Stimulated activated CD4-positive, alpha-beta T cell treated with anti-CD3 and anti-CD28 coated beads, Interleukin-4, amount 100 ng/mL, for 48 hours (primary cell): ENCODE measurements at regions not wholly inside any gene's neighbourhood (a gene's known extent, or its start where the extent isn't known, plus 50 kb on each side); places are given as distances from the start of the nearest gene placed in this dataset.
"Not testable (repeated sequence)": the region's sequence is repeated elsewhere in the genome, so short reads cannot be mapped to it uniquely, and the experiment has no call there.

Experiments
- DNase-seq, 2 donors: peaks; one replicate each; pipeline ENCODE4 v3.0.0-alpha.2; 2020; ENCODE audit warnings: low read depth in 2 of 2

DNA sequence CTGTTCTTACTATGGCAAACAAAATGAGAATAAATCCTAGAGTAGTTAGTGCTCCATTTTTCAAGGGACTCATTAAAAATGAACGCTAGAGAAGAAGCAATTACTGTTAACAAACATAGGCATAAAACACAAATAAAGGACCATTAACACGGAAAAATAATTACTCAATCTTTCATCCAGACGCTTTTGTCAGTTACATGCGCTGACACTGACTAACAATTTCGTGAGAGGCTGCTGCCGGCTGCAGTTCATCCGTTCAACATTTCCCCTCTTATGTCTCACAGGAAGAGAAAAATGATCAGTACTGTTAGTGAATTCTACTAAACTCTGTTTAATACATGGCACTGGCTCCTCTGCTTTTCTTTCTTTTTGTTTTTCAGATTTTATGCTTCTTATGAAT lies 472.7 kb upstream of the FLRT2 start:
- DNase-seq: no peak

DNA sequence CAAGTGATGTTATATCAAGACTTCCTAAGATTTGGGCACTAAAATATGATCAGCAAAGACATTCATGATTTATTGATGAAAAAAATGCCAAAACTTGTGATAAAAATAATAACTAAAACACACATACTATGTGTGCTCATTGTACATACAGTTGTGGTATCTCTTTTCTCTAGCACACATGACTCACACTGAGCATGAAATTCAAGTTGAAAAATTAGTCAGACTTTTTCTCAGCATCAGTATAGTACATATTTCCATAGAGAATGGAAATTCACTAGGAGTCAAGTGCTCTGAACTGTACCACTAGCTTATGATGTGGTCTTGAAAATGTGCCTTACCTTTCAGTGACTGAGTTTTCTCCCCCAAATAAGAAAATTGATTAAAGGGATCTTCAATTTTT lies 471.8 kb upstream of the FLRT2 start:
- no peak for DNase-seq

DNA sequence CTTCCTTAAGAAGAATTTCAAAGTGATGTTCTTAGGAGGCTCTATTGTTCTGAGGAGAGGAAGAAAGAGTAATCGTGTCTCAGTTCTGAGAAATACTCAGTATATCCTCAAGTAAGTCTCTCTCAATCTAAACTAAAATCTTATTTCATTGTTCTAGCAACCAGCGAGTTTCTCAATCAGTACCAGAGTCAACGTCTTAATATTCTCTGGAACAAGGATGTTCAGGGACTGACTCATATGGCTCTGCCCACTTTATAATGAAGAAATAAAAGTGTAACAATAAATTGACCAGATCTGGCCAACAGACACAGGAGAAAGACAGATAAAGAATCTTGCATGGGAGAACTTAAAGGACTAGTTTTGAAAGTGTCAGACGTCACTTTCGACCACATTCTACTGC lies 469.8 kb upstream of the FLRT2 start:
- no peak for DNase-seq

DNA sequence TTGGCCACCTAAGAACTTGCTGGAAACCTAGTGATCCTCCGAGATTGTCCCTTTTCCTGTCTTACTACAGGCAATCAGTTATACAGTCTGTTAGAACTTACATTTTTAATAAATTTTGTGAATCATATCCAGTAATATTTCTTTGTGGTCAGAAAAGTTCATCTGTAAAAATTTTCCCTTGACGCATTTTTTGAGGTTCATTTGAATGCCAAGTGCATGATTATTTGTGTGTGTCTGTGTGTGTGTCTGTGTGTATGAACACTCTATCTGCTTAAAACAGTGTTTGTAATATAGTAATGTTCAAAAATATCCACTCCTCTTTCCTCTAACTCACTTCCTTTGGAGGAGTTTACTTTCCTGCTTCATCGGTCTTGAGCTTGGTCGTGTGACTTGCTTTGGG lies 468.7 kb upstream of the FLRT2 start:
- no peak for DNase-seq

DNA sequence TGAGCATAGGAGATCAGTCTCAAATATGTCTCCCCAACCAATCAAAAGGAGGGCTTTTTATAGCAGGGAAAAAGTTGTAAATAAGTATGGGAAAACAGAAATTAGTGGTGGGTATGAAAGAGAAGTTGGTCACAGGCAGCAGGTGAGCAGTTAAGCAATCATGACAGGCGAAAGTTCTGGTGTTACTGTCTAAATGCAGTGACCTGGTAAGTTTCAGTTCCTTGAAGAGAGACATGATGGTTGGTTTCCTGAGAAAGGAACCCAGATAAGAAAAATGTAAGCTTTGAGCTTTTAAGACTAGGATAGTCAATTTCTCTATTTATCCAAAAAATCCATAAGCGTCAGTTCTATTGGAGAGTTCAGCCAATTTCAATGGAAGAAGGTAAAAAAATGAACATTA lies 466.2 kb upstream of the FLRT2 start:
- DNase-seq: no peak

DNA sequence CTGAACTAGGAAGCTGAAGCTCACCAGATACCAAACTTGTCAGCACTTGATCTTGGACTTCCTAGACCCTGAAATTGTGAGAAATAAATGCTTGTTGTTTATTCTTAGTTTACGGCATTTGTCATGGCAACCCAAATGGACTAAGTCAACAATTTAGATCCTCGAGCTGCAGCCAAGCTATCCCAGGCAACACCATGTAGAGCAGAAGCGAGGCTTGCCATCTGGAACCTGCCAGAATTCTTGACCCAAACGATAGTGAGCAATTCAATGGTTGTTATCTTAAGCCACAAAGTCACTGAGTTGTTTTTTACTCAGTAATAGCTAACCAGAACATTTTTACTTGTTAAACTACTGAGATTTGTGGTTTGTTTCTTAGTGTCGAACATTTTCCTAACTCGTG lies 458.5 kb upstream of the FLRT2 start:
- no peak for DNase-seq

DNA sequence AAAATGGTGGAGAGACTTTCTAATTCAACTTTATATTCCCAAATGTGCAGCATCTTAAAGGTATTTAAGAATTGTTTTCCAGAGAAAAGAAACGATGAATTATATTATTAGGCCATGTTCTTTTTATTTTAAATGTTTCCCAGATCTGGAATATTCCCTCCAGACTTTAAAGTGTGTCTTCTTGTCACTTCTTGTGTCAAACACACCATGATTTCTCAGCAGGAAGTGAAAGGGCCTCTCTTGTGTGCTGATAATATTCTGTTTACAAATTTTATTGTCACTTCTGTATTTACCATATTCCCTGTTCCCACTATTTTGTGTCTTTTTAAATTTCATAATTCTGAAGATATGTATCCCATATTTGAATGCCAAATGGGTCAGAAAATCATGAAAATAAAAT lies 455.0 kb upstream of the FLRT2 start:
- DNase-seq: no peak

DNA sequence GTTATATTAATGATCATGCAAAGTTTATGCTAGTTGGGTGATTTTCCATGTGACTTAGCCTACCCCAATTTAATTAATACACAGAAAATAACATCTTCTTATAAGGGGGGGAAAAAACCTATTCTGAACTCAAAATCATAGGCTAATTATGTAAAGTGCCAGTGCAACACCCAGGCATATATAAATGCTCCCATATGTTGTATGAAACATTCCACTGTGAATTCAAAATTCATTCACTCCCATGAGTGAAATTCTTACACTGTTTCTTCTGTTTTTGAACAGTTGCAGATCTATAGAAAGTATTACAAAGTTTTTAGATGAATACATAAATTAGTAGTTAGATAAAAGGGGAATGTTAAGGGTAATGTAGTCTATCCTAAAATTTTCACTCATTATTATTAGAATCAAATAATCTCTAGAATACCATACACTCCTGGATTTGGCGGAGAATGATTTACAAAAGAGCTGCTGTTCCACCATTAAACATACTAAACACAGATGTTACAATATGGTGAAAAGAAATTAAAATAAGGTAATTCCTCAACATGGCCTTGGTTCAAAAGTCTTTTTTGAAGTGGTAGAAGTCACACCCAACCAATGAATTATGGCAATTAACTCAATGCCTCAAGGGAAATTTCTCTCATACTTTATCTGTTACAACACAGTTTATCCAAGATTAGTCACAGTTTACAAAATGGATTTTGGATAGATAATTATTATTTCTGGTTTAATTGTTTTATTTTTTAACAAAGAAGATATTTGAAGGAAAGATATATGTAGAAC lies 454.1 kb upstream of the FLRT2 start:
- no peak for DNase-seq

DNA sequence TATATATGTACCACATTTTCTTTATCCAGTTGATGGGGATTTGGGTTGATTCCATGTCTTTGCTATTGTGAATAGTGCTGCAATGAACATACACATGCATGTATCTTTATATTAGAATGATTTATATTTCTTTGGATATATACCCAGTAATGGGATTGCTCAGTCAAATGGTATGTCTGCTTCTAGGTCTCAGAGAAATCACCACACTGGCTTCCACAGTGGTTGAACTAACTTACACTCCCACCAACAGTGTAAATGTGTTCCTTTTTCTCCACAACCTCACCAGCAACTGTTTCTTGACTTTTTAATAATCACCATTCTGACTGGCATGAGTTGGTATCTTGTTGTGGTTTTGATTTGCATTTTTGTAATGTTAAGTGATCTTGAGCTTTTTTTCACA lies 452.2 kb upstream of the FLRT2 start:
- not testable (repeated sequence) for DNase-seq

DNA sequence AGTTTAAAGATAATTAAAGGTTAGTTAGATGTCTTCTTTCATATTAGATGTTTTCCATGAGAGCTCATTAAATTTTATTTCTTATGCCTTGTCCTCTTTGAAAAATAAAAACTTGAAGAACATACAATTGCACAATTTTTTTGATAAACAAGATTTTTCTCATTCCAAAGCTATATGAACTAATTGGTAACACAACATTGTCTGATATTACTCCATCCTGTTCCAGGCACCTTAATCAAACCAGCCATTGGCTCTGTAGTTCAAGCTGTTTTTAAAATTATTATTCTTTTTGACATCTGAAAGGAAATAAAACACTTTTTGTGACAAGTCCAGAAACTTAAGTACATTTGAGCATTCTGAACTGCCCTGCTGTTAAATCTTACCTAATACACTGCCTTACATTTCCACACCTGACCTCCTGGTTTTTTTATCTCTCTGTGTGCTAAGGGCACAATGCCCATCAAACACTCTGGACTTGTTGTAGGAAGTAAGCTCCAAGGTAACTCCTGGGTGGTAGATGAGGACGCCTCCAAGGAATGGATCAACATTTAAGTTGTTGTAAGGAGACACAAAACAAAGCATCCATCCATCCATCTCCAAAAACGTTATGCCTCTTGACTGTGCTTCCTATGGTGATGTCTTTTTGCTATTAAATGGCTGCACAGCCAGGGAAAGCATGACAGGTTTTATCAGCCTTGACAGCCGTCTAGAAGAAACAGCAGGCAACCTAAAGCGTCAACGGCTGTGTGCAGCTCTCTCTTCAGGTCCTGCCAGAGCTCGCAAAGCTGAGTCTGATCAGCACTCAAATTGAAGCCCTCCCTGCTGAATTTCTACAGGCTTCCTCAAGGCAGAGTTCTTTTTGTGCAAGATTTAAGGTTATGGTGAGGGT lies 449.9 kb upstream of the FLRT2 start:
- no peak for DNase-seq

DNA sequence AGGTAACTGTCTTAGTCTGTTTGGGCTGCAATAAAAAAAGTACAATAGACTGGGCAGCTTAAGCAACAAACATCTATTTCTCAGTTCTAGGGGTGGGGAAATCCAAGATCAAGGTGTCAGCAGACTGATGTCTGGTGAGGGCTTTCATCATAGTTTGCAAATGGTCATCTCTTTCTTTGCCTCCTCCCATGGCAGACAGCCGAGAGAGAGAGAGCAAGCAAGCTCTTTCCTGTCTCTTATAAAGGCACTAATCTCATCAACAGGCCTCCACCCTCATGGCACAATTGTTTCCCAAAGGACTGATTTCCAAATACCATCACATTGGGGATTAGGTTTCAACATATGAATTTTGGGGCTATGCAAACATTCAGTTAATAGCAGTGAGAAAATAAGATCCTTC lies 445.6 kb upstream of the FLRT2 start:
- no peak for DNase-seq

DNA sequence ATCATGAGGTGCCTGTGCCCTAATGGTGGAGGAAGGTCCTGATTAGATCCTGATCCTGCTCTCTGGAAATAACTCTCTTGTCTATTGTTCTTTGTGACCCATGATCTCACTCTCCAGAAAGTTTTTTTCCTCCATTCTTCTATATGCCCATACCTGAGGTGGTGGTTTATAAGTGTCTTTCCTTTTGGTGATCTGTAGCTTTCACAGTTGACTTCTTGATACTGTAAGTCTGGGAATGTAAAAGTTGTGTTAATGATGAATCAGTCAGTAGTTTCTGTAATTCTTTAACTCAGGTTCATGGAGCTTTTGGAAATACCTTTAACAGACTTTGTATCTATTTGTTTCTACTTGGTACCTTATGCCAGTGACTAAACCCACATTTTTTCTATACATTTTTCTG lies 444.0 kb upstream of the FLRT2 start:
- no peak for DNase-seq

DNA sequence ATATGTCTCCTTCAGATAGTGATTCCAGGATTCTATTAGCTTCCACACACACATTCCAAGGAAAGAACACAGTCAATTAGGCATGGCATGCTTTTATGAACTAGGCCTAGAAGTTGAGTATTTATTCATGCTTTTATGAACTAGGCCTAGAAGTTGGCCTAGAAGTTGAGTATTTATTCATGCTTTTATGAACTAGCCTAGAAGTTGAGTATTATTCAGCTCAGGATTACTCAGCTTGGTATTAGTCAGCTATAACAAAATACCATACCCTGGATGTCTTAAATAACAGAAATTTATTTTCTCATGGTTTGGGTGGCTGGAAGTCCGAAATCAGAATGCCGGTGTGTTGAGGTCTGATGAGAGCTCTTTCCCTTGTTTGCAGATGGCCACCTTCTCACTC lies 442.7 kb upstream of the FLRT2 start:
- DNase-seq: no peak

DNA sequence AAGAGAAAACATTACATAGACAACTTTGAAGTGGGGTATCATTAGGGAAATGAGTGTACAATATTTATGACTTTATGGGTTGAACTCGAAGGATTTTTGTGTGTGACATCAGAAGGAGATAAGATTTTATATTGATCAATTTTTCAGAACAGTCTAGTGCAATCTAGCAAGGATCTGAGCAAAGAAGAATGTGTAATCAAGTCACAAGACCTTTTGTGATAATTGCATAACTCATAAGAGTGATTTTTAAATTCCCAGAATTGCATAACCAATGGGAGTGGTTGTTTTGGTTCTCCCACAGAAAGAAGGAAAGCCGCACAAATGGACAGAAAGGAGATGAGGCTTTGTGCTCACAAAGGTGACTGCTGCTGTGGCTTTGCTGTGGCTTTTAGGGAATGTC lies 441.8 kb upstream of the FLRT2 start:
- DNase-seq: no peak

DNA sequence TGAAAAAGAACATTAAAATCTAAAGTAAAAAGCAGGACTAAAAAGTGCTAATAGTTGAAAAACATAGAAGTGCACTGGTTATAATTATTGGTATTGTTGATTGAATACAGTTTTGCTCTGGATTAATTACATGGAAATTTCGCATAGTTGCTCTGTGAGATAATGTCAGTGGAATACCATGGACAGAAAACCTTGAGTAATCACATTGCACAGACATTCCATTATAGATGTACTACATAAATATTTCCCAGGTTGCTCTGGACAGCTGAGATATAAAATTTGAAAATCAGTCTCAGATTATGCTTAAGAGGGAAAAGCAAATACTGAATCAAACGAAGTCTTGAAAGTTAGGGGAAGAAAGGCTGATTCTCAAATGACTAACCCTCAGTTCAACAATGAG lies 439.3 kb upstream of the FLRT2 start:
- DNase-seq: no peak

DNA sequence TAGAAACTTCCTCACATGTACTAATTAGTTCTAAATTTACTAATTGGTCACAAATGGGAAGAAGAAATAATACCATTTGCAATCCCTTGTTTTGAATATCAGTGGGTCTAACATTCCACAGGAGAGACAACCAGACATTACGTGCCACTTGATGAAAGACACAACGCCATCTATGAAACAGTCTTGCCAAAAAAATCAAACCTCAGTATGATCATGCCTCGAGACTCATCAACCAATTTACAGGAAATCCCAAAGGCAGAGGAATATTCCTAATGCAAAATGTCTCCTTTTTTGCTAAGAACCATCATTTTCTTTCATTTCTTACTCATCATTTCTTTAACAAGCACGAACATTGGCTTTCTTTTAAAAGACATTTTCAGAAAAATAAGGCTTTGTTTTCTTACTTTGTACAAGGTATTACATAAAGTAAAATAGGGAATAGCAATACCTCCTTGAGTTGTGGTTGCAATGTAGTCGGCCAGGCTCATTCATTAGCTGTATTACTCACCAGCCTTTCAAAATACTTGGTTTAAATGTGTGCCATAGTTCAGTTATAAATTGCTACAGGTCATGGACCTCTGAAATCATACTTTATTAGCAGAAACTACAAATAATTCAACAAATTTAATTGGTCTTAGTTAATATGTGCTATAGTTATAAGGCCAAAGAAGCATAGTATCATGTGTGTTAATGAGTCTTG lies 436.2 kb upstream of the FLRT2 start:
- DNase-seq: no peak

DNA sequence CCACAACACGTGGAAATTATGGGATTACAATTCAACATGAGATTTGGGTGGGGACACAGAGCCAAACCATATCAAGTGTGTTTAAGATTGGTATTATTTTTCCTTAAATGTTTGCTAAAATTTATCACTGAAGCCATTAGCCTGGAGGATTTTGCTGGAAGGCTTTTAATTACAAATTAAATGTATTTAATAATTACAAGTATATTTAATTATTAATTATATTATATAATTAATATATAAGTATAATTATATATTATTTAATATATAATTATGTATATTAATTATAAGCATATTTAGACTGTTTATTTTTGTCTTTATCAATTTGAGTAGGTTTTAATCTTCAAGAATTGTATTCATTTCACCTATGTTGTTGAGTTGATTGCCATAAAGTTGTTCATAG lies 427.4 kb upstream of the FLRT2 start:
- DNase-seq: no peak

DNA sequence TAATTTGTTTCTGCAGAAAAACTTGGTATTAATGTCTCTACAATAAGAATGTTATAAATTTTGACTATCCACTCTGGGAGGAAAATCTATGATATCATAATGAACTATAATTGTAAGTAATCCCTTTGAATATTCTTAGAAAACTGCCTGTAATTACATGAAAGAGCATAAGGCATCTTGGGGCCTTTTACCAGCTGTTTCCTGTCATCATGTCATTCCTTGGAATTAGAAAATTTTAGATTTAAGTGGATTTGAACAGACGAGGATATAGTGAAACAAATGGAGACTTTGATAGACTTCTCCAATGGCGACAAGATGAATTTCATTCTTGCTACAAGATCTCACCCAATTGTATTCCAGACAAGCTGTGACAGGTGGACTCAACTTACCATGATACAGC lies 423.4 kb upstream of the FLRT2 start:
- no peak for DNase-seq

DNA sequence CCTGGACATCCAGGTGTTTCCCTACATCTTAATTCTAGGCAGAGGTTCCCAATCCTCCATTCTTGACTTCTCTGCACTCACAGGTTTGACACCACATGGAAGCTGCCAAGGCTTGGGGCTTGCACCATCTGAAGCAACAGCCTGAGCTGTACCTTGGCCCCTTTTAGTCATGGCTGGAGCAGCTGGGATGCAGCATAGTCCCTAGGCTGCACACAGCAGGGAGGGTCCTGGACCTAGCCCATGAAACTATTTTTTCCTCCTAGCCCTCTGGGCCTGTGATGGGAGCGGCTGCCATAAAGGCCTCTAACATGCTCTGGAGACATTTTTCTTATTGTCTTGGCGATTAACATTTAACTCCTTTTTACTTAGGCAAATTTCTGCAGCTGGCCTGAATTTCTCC lies 417.2 kb upstream of the FLRT2 start:
- no peak for DNase-seq

DNA sequence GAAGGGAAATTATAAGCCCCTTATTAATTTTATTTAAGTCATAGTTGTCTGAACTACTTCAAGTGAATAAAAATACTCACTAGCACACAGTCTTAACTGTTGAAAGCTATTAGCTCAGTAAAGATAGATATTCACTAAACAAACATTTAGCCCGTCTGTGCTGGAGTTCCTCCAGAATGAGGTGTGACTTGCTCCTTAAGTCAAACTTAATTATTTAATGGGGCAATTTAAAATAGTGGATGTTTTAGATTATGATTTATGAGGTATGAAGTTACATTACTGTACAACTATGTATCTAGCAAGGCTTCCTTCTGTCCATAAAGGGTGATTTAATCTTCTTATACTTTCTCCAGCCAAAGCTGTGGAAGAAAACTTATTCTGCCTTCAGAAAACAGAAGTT lies 414.0 kb upstream of the FLRT2 start:
- DNase-seq: no peak

DNA sequence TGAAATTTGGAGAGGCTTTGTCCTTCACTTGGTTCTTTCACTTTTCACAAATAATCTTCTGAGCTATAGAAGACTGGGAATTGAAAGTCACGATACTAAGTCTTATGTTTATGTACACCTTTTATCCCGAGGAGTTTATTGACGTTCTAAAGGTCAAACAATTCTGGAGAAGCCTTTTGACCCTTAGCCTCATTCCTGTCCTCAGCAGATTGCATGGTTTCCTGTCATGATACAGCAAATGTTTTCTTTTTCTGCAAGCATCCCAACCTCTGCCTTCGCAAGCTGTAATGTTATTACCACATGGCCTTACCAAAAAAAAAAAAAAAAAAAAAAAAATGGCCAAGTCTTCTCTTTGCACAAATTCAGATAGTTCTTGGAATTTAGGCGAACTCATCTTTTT lies 411.7 kb upstream of the FLRT2 start:
- no peak for DNase-seq

DNA sequence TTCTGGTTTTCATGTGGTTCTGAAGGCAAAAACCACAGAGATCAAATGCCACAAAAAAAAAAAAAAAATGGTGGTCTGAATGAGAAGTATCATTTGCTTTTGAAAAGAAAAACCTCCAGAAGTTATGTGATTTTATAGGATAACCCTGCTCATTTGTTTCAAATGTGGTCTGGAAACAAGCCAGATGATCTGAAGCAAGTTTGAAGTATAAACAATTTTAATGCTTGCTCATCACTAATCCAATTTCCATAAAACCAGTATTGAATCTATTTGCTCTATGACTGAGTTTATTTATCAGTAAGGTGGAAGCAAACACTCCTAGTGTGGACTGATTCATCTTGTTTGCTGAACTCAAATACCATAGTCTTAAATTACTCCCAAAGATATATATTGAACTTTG lies 407.3 kb upstream of the FLRT2 start:
- DNase-seq: no peak

DNA sequence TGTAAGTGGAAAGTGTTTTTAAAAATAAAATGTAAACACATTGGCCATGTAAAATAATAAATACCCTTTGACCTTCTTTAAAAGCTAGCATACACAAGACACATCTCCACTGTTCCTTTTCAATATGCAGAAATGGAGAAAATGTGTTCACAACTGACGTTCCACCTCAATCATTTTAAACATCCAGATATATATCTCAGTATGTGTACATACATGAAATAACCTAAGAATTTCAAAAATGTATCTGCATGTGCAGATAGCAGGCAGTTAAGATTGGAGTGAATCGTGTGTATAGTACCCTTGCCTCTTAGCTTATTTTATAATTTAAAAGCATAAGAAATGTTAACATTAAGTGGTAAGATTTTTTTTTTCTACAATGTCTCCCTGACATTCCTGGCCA lies 406.2 kb upstream of the FLRT2 start:
- DNase-seq: no peak
